Neural cell (in vitro differentiated cells): ENCODE measurements at regions not wholly inside any gene's neighbourhood (a gene's known extent, or its start where the extent isn't known, plus 50 kb on each side); places are given as distances from the start of the nearest gene placed in this dataset.

Source experiments
- H2AFZ ChIP-seq: fragments of 200-600, 300-800 bp; sonication (generic), shearing (Covaris generic); 2 replicates; pipeline ENCODE4 v1.6.0; 2014; ENCODE audit warnings: low read depth, mild to moderate bottlenecking, antibody characterized with exemption, low read length, moderate library complexity
- H3F3A ChIP-seq: fragments of 200-600 bp; shearing (Covaris generic); 2 replicates; pipeline ENCODE4 v1.6.1; 2016; ENCODE audit warnings: mild to moderate bottlenecking, moderate library complexity, mixed read lengths, antibody characterized with exemption, low read length; ENCODE audit not compliant: insufficient read depth, poor library complexity, severe bottlenecking
- H3K27ac ChIP-seq: fragments of 200-600, 300-800 bp; sonication (generic), shearing (Covaris generic); 2 replicates; pipeline ENCODE4 v1.5.1; 2014; ENCODE audit warnings: mild to moderate bottlenecking, low read length, moderate library complexity
- H3K27me3 ChIP-seq: fragments of 300-800, 200-600 bp; sonication (generic), shearing (Covaris generic); 2 replicates; pipeline ENCODE4 v1.6.0; 2014; ENCODE audit warnings: mild to moderate bottlenecking, low read depth, low read length, moderate library complexity; ENCODE audit not compliant: insufficient read depth
- H3K36me3 ChIP-seq: fragments of 300-800, 200-600 bp; sonication (generic), shearing (Covaris generic); 2 replicates; pipeline ENCODE4 v1.5.1; 2014; ENCODE audit warnings: mild to moderate bottlenecking, antibody characterized with exemption, low read length, moderate library complexity; ENCODE audit not compliant: insufficient read depth
- H3K4me2 ChIP-seq: fragments of 300-800, 200-600 bp; sonication (generic), shearing (Covaris generic); 2 replicates; pipeline ENCODE4 v1.6.0; 2014; ENCODE audit warnings: mild to moderate bottlenecking, low read length
- H3K4me3 ChIP-seq: fragments of 300-800, 200-600 bp; sonication (generic), shearing (Covaris generic); 2 replicates; pipeline ENCODE4 v1.5.1; 2014; ENCODE audit warnings: mild to moderate bottlenecking, low read length, moderate library complexity
- H3K79me2 ChIP-seq: fragments of 200-600 bp; shearing (Covaris generic); replicated peaks from 2 replicates; pipeline ENCODE4 v1.6.0; 2014; ENCODE audit warnings: mild to moderate bottlenecking, low read length, moderate library complexity; ENCODE audit not compliant: insufficient read depth
- H3K9ac ChIP-seq: fragments of 300-800, 200-600 bp; sonication (generic), shearing (Covaris generic); 2 replicates; pipeline ENCODE4 v1.6.1; 2016; ENCODE audit warnings: mild to moderate bottlenecking, low read length, mixed read lengths
- H3K9me2 ChIP-seq: fragments of 200-600 bp; shearing (Covaris generic); 2 replicates; pipeline ENCODE4 v1.6.1; 2016; ENCODE audit warnings: mild to moderate bottlenecking, low read length, mixed read lengths; ENCODE audit not compliant: insufficient read depth
- H3K9me3 ChIP-seq: fragments of 200-600, 300-800 bp; sonication (generic), shearing (Covaris generic); 2 replicates; pipeline ENCODE4 v1.6.1; 2016; ENCODE audit warnings: mild to moderate bottlenecking, mixed run types, low read length, moderate library complexity, mixed read lengths
- H4K20me1 ChIP-seq: fragments of 200-600 bp; shearing (Covaris generic); 2 replicates; pipeline ENCODE4 v1.6.1; 2016; ENCODE audit warnings: mild to moderate bottlenecking, mixed run types; ENCODE audit not compliant: insufficient read depth
- EP300 ChIP-seq: fragments of 450-650 bp; conservative IDR thresholded peaks from 2 replicates; pipeline ENCODE4 v1.6.1; 2014; ENCODE audit warnings: antibody characterized with exemption, mild to moderate bottlenecking, moderate library complexity; ENCODE audit not compliant: poor library complexity, severe bottlenecking
- EZH2 ChIP-seq: fragments of 200-600, 300-800 bp; shearing (Covaris generic), sonication (generic); IDR thresholded peaks from 2 replicates; pipeline ENCODE4 v1.6.1; 2014; ENCODE audit warnings: antibody characterized with exemption, low read length, borderline replicate concordance, mild to moderate bottlenecking; ENCODE audit not compliant: insufficient read depth, poor library complexity, severe bottlenecking
- MXI1 ChIP-seq: fragments of 450-650 bp; conservative IDR thresholded peaks from 2 replicates; pipeline ENCODE4 v1.6.1; 2014; ENCODE audit warnings: antibody characterized with exemption, mild to moderate bottlenecking; ENCODE audit not compliant: poor library complexity, severe bottlenecking
- POLR2AphosphoS5 ChIP-seq: IDR thresholded peaks from 2 replicates; pipeline ENCODE4 v1.6.1; 2012
- RAD21 ChIP-seq: fragments of 450-650 bp; conservative IDR thresholded peaks from 2 replicates; pipeline ENCODE4 v1.6.1; 2014; ENCODE audit warnings: antibody characterized with exemption, mild to moderate bottlenecking, moderate library complexity
- SMC3 ChIP-seq: fragments of 450-650 bp; conservative IDR thresholded peaks from 2 replicates; pipeline ENCODE4 v1.6.1; 2014; ENCODE audit warnings: antibody characterized with exemption, mild to moderate bottlenecking, moderate library complexity; ENCODE audit not compliant: poor library complexity
- TAF1 ChIP-seq: IDR thresholded peaks from 2 replicates; pipeline ENCODE4 v1.6.1; 2012; ENCODE audit warnings: low read depth
- TF ChIP-seq, protein P1 (sequence below): fragments of 450-650 bp; IDR thresholded peaks from 2 replicates; pipeline ENCODE4 v1.5.1; 2014; ENCODE audit warnings: antibody characterized with exemption, mild to moderate bottlenecking, moderate library complexity; ENCODE audit not compliant: poor library complexity, severe bottlenecking
- TF ChIP-seq, protein P2 (sequence below): IDR thresholded peaks from 2 replicates; pipeline ENCODE4 v1.6.1; 2012; ENCODE audit warnings: borderline replicate concordance

DNA sequence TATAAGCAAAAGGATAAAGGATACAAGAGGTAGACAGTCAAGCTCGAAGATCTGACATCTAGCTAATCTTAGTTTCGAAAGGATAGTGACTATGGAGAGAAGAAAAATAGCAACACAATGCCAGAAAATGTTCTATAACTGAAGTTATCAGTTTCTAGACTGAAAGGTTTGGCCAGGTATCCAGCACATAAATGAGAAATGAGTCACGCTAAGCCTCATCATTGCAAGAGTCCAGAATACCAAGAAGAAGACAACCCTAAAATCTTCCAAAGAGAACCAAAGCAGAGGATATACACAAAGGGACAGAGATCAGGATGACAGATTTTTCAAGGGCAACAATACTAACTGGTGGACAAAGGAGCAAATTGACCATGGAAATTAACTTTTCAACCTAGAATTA is 237.0 kb downstream of the POSTN start:
- no peaks in the 10 kb centered on the region for H3K79me2 ChIP-seq
- H3K9me2 ChIP-seq, result no peaks in the 10 kb centered on the region
- no peak overlapping the region for H3K4me2 ChIP-seq
- no peaks in the 10 kb centered on the region for H3K9me3 ChIP-seq
- no peak overlapping the region for H3K9ac ChIP-seq
- no peak overlapping the region for H3K4me3 ChIP-seq
- H3F3A ChIP-seq, result no peaks in the 10 kb centered on the region
- H3K27me3 ChIP-seq, result no peaks in the 10 kb centered on the region
- H3K36me3 ChIP-seq, result no peaks in the 10 kb centered on the region
- H4K20me1 ChIP-seq, result no peaks in the 10 kb centered on the region
- TF ChIP-seq, protein P1, sequence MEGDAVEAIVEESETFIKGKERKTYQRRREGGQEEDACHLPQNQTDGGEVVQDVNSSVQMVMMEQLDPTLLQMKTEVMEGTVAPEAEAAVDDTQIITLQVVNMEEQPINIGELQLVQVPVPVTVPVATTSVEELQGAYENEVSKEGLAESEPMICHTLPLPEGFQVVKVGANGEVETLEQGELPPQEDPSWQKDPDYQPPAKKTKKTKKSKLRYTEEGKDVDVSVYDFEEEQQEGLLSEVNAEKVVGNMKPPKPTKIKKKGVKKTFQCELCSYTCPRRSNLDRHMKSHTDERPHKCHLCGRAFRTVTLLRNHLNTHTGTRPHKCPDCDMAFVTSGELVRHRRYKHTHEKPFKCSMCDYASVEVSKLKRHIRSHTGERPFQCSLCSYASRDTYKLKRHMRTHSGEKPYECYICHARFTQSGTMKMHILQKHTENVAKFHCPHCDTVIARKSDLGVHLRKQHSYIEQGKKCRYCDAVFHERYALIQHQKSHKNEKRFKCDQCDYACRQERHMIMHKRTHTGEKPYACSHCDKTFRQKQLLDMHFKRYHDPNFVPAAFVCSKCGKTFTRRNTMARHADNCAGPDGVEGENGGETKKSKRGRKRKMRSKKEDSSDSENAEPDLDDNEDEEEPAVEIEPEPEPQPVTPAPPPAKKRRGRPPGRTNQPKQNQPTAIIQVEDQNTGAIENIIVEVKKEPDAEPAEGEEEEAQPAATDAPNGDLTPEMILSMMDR, result no peak
- TF ChIP-seq, protein P2, sequence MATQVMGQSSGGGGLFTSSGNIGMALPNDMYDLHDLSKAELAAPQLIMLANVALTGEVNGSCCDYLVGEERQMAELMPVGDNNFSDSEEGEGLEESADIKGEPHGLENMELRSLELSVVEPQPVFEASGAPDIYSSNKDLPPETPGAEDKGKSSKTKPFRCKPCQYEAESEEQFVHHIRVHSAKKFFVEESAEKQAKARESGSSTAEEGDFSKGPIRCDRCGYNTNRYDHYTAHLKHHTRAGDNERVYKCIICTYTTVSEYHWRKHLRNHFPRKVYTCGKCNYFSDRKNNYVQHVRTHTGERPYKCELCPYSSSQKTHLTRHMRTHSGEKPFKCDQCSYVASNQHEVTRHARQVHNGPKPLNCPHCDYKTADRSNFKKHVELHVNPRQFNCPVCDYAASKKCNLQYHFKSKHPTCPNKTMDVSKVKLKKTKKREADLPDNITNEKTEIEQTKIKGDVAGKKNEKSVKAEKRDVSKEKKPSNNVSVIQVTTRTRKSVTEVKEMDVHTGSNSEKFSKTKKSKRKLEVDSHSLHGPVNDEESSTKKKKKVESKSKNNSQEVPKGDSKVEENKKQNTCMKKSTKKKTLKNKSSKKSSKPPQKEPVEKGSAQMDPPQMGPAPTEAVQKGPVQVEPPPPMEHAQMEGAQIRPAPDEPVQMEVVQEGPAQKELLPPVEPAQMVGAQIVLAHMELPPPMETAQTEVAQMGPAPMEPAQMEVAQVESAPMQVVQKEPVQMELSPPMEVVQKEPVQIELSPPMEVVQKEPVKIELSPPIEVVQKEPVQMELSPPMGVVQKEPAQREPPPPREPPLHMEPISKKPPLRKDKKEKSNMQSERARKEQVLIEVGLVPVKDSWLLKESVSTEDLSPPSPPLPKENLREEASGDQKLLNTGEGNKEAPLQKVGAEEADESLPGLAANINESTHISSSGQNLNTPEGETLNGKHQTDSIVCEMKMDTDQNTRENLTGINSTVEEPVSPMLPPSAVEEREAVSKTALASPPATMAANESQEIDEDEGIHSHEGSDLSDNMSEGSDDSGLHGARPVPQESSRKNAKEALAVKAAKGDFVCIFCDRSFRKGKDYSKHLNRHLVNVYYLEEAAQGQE, result no peak
- TF ChIP-seq TAF1 (no peak), MXI1 (no peak), EP300 (no peak), SMC3 (no peak), POLR2AphosphoS5 (no peak), RAD21 (no peak), EZH2 (no peak)
- no peak overlapping the region for H2AFZ ChIP-seq
- H3K27ac ChIP-seq, result no peak overlapping the region

DNA sequence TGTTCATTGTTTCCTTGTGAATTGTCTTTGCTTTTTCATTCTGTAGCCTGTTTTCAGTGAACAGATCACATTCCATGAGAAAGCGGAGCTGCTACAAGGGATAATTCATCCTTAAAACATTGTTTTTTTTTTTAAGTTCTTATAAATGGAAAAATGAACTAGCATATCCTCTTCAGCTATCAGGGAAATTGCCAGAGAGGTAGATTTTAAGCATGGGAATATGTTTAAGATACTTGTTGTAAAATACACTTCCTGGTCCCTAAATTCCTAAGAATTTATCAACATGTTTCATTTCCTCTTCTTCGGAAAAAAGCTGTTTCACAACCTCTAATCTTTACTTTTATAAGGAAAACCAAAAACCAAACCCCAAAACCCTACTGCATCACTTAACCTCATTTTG is 238.0 kb downstream of the POSTN start:
- no peak for TF ChIP-seq EZH2
- TF ChIP-seq TAF1, result no peak
- TF ChIP-seq SMC3, result no peak
- no peak for TF ChIP-seq RAD21
- TF ChIP-seq MXI1, result no peak
- Histone ChIP-seq H3F3A (no peaks in the 10 kb centered on the region), H3K27ac (no peak overlapping the region), H3K4me2 (no peak overlapping the region), H3K9me3 (no peaks in the 10 kb centered on the region), H3K4me3 (no peak overlapping the region), H3K27me3 (no peaks in the 10 kb centered on the region), H2AFZ (no peak overlapping the region), H4K20me1 (no peaks in the 10 kb centered on the region), H3K9me2 (no peaks in the 10 kb centered on the region), H3K36me3 (no peaks in the 10 kb centered on the region), H3K79me2 (no peaks in the 10 kb centered on the region), H3K9ac (no peak overlapping the region)

DNA sequence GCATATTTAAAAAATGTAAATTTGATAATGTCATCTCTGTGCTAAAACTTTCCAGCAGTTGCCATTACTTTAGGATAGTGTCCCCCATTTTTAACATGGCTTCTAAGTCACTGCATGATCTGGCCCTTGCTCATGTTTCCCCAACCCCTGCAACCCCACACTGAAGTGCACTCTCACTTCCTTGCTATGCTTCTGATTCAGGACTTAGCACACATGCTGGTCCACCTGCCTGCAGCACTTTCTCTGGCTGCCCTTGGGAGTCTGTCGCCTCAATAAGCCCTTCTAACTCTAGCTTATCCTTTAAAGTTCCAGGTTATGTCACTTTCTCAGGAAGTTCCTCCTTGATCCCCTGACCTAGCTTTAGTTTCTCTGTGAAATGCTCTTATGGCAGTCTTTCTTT is 241.0 kb downstream of the POSTN start:
- Histone ChIP-seq H3K9ac (no peak overlapping the region), H3K4me3 (no peak overlapping the region), H3K9me3 (no peaks in the 10 kb centered on the region), H4K20me1 (no peaks in the 10 kb centered on the region), H3K27ac (no peak overlapping the region), H3F3A (no peaks in the 10 kb centered on the region), H3K9me2 (no peaks in the 10 kb centered on the region), H3K36me3 (no peaks in the 10 kb centered on the region), H3K27me3 (no peaks in the 10 kb centered on the region), H3K4me2 (no peak overlapping the region), H3K79me2 (no peaks in the 10 kb centered on the region), H2AFZ (no peak overlapping the region)
- TF ChIP-seq TAF1, result no peak
